Type B pancreatic cell (in vitro differentiated cells): ENCODE measurements at regions not wholly inside any gene's neighbourhood (a gene's known extent, or its start where the extent isn't known, plus 50 kb on each side); places are given as distances from the start of the nearest gene placed in this dataset.
"Not testable (repeated sequence)": the region's sequence is repeated elsewhere in the genome, so short reads cannot be mapped to it uniquely, and the experiment has no call there.

Experiments
- DNase-seq: peaks from one replicate; pipeline ENCODE4 v3.0.0; 2021; ENCODE audit warnings: mixed read lengths; ENCODE audit not compliant: unreplicated experiment; ENCODE audit errors: extremely low spot score
- H3K27ac Mint-ChIP-seq: 2 replicates; pipeline ENCODE4 v1.8.0; 2021; ENCODE audit warnings: mild to moderate bottlenecking, mixed read lengths
- H3K27me3 Mint-ChIP-seq: 2 replicates; pipeline ENCODE4 v1.8.0; 2021; ENCODE audit warnings: mixed read lengths
- H3K36me3 Mint-ChIP-seq: 2 replicates; pipeline ENCODE4 v1.8.0; 2021; ENCODE audit warnings: mixed read lengths
- H3K4me1 Mint-ChIP-seq: one replicate; pipeline ENCODE4 v1.8.0; 2021; ENCODE audit warnings: mixed read lengths; ENCODE audit not compliant: unreplicated experiment
- H3K4me3 Mint-ChIP-seq: 2 replicates; pipeline ENCODE4 v1.8.0; 2021; ENCODE audit warnings: mild to moderate bottlenecking, mixed read lengths
- H3K9me3 Mint-ChIP-seq: 2 replicates; pipeline ENCODE4 v1.8.0; 2021; ENCODE audit warnings: mixed read lengths
- TF ChIP-seq, protein P1 (sequence below): fragments of 200-600 bp; sonication (generic); conservative IDR thresholded peaks from 2 replicates; pipeline ENCODE4 v1.5.0; 2021; ENCODE audit warnings: antibody characterized with exemption, mild to moderate bottlenecking

DNA sequence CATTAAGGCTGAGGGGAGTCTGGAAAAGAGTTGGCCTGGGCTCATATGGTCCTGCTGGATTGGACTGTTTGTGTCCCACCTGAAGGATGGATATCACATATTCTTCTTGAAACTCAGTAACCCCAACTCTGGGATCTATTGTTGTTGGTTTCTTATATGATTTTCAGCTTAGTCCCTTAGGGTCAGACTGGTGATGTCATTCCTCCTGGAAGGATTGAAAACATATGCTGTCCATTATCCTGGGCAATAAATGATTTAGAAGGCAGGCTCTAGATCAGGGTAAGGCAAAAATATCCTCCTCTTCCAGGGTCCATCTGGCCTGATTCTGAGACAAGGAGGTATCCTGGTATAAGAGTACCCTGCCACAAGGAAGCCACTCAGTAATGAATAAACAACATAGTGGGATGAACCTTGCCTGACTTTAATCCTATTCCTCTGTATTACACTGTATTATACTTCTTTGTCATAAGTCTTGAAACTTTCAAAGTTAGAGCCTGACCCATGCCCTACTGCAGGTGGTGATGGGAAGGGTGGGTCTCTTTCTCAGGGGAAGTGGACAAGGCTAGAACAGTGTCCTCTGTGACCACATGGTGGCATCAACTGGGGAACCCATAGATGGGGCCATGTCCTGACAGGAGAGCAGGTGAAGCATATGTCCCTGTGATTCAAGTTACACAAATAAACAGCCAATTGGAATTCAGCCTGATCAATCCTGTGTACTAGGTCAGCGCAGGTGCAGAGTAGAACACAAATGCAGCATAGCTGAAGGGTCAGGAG is 454.4 kb upstream of the TRPC7 start:
- Mint-ChIP-seq H3K27me3 (peaks cover 4% of the 10 kb centered on the region), H3K9me3 (peaks cover 4% of the 10 kb centered on the region), H3K27ac (no peak overlapping the region), H3K36me3 (no peaks in the 10 kb centered on the region), H3K4me3 (no peak overlapping the region), H3K4me1 (no peaks in the 10 kb centered on the region)
- DNase-seq, result no peak
- TF ChIP-seq, protein P1, sequence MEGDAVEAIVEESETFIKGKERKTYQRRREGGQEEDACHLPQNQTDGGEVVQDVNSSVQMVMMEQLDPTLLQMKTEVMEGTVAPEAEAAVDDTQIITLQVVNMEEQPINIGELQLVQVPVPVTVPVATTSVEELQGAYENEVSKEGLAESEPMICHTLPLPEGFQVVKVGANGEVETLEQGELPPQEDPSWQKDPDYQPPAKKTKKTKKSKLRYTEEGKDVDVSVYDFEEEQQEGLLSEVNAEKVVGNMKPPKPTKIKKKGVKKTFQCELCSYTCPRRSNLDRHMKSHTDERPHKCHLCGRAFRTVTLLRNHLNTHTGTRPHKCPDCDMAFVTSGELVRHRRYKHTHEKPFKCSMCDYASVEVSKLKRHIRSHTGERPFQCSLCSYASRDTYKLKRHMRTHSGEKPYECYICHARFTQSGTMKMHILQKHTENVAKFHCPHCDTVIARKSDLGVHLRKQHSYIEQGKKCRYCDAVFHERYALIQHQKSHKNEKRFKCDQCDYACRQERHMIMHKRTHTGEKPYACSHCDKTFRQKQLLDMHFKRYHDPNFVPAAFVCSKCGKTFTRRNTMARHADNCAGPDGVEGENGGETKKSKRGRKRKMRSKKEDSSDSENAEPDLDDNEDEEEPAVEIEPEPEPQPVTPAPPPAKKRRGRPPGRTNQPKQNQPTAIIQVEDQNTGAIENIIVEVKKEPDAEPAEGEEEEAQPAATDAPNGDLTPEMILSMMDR, result no peak

DNA sequence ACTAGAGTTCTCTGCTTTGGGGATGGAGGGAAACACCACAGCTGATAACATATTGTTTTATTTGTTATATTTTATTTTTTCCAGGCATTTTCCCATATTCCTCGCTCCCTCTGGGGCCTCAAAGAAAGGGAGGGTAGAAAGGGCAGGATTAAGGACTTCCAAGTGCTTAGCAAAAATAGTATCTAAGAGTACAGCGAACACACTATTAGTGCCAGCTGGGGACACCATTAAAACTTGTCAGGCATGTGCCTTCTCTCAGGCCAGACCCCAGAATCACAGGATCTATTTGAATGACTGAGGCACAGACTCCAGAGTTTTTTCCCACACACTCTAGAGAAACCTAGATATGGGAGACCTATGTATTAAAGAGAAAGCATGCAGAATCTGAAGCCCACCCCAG is 451.0 kb upstream of the TRPC7 start:
- TF ChIP-seq, protein P1, result no peak
- Mint-ChIP-seq H3K9me3 (peaks cover 4% of the 10 kb centered on the region), H3K4me3 (no peak overlapping the region), H3K4me1 (no peaks in the 10 kb centered on the region), H3K36me3 (no peaks in the 10 kb centered on the region), H3K27me3 (peaks cover 4% of the 10 kb centered on the region), H3K27ac (no peak overlapping the region)
- DNase-seq, result no peak

DNA sequence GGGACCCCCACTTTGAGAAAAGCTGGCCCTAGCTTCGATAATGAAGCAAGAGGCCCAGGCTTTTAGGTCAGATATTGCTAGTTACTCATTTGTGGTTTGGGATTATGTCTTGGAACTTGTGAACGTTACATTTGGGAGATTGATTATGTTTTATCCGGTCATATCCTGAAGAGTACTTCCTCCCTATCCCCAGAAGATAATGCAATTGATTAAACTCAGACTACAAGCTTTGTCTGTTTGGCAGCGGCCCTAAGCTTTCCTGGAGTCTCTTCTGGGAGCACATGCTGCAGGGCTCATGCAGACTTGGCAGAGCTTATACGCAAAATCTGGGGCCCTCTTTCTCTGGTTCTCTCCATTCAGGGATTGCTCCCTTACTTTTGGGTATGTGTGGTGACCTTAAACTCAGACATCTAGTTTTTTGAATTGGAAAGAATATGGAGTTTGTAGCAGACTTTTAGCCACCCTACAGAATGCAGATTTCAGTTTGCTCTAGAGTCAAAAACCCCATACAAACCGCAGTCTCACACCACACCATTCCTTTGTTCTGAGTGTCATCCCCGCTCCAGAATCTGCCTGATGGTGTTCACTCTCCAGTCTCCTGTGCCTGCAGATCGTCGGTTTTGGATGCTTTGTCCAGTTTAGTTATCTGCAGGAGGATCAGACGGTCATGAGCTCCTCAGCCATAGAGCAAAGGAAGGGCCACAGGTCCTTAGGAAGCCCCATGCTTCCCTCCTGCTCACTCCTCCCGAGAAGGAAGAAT is 449.5 kb upstream of the TRPC7 start:
- Mint-ChIP-seq H3K9me3 (peaks cover 4% of the 10 kb centered on the region), H3K4me3 (no peak overlapping the region), H3K27ac (no peak overlapping the region), H3K27me3 (peaks cover 4% of the 10 kb centered on the region), H3K4me1 (no peaks in the 10 kb centered on the region), H3K36me3 (no peaks in the 10 kb centered on the region)
- no peak for DNase-seq
- TF ChIP-seq, protein P1, result no peak

DNA sequence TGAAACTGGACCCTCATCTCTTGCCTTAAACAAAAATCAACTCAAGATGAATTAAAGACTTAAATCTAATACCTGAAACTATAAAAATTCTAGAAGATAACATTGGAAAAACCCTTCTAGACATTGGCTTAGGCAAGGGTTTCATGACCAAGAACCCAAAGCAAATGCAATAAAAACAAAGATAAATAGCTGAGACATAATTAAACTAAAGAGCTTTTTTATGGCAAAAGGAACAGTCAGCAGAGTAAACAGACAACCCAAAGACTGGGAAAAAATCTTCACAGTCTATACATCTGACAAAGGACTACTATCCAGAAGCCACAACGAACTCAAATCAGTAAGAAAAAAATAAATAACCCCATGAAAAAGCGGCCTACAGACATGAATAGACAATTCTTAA is 446.9 kb upstream of the TRPC7 start:
- H3K4me3 Mint-ChIP-seq, DNase-seq, H3K36me3 Mint-ChIP-seq, H3K9me3 Mint-ChIP-seq, H3K27ac Mint-ChIP-seq, H3K4me1 Mint-ChIP-seq, H3K27me3 Mint-ChIP-seq: not testable (repeated sequence)

DNA sequence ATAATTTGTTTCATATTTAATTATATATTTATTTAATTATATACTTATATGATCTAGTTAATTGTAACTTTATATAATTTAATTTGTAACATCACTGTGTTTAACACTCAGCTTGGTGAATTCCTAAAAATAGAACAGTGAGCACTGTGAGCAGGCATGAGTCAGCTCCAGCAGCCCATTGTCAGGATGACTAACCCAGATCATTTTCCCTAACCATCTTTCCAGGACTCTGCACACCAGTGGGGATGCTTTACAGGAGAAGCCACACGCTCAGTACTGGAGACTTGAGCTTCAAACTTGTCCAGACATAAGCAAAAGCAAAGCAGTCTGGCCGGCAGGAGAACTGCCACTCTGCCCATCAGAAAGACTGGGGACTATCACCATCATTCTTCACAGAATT is 446.2 kb upstream of the TRPC7 start:
- Mint-ChIP-seq H3K27ac (no peak overlapping the region), H3K36me3 (no peaks in the 10 kb centered on the region), H3K4me1 (no peaks in the 10 kb centered on the region), H3K4me3 (no peak overlapping the region), H3K27me3 (peaks cover 3% of the 10 kb centered on the region), H3K9me3 (peaks cover 4% of the 10 kb centered on the region)
- TF ChIP-seq, protein P1, result no peak
- no peak for DNase-seq

DNA sequence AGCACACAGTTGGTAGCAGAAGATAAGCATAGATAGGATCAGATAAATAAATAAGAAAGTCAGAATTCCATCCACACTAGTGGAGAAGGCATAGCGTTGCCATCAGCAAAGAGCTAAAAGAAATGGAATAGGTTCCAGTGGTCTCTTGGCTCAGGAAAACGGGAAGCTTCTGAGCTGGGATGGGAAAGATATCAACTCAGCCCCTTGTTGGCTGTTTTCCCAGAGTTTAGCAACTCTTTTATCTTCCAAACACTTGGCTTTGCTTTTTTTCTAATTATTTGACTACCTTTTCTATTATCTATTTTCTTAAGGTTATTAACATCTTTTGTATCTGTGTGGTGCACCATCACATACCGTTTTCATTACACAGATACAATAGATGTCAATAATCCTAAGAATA is 445.7 kb upstream of the TRPC7 start:
- Mint-ChIP-seq H3K4me1 (no peaks in the 10 kb centered on the region), H3K36me3 (no peaks in the 10 kb centered on the region), H3K9me3 (peaks cover 3% of the 10 kb centered on the region), H3K27me3 (peaks cover 3% of the 10 kb centered on the region), H3K4me3 (no peak overlapping the region), H3K27ac (no peak overlapping the region)
- TF ChIP-seq, protein P1, result no peak
- no peak for DNase-seq
